Activated CD4-positive, alpha-beta T cell treated with anti-CD3 and anti-CD28 coated beads, Interleukin-2, amount 50 U/mL, for 24 hours (primary cell): ENCODE measurements at regions not wholly inside any gene's neighbourhood (a gene's known extent, or its start where the extent isn't known, plus 50 kb on each side); places are given as distances from the start of the nearest gene placed in this dataset.

Experiments
- DNase-seq, 2 donors: peaks; one replicate each; pipeline ENCODE4 v3.0.0-alpha.2; 2020; ENCODE audit warnings: low read depth in 1 of 2, low spot score in 1 of 2

DNA sequence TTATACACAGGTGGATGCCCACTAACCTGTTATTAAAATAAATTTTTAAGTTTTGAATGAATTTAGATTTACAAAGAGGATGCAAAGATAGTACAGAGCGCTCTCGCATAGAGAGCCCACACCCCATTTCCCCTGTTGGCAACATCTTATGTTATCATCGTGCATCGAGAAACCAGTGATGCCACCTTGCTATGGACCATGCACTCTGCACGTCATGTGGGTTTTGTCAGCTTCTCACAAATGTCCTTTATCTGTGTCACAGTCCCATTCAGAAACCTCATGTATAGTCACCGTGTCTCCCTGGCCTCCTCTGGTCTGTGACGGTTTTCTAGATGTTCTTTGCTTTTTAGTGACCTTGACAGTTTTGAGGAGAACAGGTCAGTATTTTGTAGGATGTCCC, 60.0 kb downstream of the ING1 start:
- no peak for DNase-seq

DNA sequence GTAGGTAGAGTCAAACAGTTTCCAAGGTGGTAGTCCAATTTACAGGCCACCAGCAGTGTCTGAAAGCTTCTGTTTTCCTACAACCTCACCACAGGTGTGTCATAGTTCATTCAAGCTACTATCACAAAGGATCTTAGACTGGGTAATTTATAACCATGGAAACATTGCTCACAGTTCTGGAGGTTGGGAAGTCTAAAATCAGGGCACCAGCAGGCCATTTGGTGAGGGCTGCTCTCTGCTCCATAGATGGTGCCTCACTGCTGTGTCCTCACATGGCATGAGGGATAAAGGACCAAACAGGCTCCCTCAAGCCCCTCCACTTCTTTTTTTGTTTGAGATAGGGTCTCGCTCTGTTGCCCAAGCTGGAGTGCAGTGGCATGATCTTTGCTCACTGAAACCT, 60.6 kb downstream of the ING1 start:
- no peak for DNase-seq

DNA sequence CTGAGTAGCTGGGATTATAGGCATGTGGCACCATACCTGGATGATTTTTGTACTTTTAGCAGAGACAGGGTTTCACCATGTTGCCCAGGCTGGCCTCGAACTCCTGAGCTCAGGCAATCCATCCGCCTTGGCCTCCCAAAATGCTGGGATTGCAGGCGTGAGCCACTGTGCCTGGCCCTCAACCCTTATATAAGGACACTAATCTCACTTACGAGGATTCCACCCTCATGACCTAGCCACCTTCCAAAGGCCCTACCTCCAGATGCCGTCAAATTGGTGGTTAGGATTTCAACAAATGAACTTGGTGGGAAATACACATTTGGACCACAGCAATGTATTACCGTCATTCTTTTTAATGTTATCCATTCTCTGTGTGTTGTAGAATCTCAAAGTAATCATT, 61.0 kb downstream of the ING1 start:
- DNase-seq, result no peak

DNA sequence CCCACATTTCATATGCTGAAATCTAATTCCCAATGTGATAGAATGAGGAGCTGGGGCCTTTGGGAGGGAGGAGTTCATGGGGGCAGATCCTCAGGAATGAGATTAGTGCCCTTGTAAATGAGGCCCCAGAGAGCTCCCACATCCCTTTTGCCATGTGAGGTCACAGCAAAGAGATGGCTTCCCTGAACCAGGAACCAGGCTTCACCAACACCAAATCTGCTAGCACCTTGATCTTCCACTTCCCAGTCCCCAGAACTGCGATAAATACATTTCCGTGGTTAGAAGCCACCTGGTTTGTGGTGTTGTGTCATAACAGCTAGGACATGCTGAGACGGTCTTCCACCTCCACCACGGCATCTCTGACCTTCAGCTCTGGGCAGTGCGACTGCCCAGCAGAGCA, 62.1 kb downstream of the ING1 start:
- no peak for DNase-seq

DNA sequence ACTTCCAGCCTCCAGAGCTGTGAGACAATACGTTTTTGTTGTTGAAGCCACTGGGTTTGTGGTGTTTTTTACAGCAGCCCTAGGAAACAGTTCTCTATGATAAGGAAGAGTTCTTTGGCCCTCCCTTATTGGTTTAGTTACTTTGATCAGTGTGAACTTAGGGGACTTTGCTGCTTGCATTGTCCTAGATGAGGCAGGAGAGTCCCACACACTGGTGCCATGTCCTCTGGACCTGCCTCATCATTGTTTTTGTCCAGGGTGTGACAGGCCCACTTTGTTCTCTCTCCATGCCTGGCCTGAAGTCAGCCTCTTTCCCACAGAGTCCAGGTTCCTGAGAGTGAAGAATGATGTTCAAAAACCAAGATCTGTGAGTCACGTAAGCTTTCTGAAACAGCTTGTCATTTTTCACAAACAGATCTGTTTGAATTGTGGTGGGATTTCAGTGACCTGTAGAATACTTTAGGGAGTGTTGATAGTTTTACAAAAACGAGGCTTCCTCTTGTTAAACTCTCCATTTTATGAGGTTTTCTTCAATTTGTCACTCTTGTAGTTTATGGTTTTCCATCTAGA, 63.8 kb downstream of the ING1 start:
- DNase-seq, result no peak

DNA sequence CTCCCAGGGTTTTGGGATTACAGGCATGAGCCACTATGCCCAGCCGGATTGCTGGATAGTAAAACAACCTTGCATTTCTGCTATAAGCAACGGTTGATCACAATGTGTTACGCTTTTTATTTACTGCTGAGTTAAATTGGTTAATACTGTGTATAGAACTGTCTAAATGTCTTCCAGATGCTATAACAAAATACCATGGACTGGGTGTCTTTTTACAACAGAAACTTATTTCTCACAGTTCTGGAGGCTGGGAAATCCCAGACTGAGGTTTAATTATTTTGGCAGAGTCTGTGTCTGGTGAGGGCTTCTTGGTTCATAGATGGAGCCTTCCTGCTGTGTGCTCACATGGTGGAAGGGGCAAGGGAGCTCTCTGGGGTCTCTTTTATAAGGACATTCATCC, 65.5 kb downstream of the ING1 start:
- no peak for DNase-seq

DNA sequence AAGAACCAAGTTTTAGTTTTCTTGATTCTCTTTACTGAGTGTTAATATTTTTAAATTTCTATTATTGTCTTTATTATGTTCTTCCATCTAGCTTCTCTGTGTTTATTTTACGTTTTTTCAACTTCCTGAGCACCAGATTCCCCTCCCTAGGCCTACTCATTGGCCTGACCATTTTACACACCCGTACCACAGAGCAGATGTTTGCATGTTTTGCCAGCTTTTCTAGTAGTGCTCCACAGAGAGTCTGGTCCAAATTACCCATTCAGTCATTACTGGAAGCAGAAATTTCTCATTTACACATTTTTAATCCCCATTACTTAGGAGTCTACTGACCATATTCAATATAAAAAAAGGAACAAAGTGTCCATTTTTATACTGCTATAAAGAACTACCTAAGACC, 66.9 kb downstream of the ING1 start:
- DNase-seq, result no peak

DNA sequence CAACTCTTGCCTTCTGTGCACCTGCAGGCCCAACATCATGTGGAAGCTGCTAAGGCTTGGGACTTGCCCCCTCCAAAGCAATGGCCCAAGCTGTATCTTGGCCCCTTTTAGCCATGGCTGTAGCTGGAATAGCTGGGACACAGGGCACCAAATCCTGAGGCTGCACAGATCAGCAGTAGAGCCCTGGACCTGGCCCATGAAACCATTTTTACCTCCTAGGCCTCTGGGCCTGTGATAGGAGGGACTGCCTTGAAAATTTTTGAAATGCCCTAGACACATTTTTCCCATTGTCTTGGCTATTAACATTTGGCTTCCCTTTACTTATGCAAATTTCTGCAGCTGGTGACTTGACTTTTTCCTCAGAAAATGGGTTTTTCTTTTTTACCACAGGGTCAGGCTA, 68.7 kb downstream of the ING1 start:
- DNase-seq, result no peak

DNA sequence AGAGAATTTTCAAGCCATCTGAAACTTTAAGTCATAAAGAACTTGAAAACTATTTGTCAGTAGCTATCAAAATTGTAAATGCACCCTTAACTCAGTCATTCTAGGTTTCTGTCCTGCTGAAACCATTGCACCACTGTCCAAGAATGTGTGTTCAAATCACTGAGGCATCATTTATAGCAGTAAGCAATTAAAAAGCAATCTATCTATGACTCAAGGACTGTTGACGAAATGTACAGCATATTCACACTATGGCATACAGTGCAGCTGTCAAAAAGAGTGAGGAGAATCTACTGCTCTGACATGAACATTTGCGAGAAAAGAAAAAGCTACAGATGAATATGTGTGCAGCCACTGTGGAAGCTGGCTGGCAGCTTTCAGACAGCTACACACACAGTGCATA, 71.2 kb downstream of the ING1 start:
- no peak for DNase-seq

DNA sequence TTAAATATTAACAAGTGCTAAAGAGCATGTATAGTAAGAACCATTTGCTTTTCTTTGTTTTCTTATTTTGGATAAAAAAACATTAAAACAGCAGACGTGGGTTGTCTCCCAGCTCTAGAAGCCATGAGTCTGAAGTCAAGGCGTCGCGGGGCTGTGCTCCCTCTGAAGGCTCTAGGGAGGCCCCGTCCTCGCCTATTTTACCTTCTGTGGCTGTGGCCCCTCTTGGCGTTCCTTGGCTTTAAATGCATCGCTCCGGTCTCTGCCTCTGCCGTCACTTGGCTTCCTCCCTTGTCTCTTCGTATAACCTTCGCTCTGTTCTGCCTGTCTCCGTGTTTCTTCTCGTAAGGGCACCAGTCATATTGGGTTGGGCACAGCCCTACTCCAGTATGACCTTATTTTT, 75.3 kb downstream of the ING1 start:
- DNase-seq, result no peak

DNA sequence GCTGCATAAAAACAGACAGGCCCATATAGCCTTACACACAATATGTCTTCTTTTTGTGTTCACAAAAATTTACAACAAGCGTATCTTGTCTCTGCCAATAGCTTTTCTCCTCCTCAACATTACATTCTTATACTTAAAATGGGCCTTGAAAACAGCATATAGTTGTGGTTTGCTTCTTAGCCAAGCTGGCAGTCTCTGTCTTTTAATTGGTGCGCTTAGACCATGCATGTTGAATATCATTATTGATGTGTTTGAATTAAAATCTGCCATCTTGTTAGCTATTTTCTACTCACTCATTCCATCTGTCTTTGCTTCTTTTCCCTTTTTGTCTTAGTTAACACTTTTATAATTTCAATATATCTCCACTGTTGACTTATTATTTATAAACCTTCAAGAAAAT, 76.4 kb downstream of the ING1 start:
- DNase-seq, result no peak

DNA sequence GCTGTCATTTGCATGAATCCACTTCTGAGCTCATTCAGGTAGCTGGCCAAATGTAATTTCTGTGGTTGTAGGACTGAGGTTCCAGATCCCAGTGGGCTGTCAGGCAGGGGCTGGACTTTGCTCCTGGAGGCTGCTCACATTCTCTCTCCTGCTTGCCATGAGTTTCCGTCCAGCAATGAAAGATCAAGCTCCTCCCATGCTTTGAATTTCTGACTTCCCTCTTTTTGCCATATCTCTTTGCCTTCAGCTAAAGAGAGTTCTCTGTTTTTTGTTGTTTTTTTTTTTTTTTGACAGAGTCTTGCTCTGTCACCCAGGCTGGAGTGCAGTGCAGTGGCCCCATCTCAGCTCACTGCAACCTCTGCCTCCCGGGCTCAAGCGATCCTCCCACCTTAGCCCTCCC, 76.9 kb downstream of the ING1 start:
- DNase-seq, result no peak

DNA sequence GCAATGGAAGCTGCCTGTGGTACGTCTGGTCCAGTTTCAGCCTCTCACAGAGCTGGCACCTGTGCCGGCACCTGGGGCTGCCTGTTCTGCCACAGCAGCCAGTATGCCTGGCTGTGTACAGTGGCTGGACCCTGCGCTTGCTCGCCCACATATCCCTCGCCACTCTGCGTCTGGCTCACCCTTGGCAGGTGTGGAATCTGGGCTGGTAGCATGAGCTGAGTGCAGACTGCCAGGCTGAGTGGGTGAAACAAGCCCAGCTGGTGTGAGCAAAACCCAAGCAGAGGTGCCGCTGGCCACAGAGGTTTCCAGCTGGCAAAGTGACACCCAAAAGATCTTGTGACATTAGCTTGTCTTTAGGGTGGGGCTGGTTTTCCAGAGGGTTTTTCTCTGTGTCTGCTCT, 80.7 kb downstream of the ING1 start:
- no peak for DNase-seq

DNA sequence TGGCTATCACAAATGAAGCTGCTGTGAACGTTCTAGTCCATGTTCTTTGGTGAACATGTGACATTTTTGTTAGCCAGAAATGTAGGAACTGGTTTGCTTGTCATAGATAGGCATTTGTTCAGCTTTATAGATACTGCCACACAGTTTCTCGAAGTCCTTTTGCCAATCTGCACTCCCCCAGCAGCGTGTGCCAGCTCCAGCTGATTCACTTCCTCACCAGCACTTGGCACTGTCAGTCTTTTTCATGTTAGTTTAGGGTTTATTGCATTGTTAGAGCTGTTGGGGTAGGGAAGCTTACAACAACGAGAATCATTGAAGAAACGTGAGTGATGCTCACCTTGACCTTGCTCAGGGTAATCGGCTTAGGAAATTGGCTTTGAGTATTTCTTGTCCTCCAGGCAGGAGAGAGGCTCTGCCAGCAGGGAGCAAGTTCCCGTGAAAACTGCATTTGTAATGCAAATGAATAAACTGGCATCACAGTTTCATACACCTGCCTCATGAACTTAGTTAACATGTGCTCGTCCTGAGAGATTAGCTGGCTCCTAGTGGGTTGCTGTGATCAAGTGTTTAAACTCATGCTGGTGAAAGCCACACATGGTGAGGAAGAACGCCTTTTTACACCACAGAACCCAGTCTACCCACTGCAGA, 83.9 kb downstream of the ING1 start:
- no peak for DNase-seq

DNA sequence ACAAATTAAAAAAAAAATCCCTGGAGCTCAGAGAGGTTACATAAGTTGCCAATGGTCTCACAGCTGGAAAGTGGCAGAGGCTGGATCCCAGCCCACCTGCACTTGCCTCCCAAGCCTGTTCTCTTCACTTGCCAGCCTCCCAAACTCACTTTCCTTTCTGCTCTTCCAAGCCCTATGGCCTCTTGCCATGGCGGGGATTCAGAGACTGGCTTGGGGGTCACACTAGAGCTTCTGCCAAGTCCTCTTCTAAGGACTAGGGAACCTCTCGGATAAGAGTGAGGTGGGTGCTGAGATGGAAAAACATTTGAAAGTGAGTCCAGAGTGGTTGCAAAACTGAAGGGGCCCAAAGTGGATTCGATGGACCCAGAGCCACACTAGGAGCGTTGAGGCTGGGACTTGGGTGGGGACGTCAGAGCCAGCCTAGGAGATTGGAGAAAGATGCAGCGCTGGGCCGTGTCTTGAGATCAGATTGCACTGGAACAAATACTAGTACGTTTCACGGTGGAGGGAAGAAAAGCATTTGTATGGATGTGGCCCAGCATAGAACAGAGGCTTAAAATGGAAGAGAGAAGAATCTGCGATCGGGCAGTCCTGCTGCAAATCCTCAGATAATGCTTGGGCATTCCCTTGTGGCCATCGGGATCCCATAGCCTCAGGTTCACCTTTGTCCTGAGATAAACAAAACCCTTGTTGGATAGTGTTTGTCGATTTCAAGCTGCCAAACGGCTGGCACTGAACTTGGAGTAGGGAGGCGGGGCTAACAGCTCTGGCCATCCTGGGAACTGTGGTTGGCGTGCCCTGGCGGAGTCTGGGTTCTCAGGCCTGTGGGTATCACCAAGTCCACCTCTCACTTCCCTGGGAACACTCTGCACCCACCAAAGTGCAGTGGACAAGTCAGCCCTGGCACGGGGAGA, 84.8 kb downstream of the ING1 start:
- DNase-seq, result no peak

DNA sequence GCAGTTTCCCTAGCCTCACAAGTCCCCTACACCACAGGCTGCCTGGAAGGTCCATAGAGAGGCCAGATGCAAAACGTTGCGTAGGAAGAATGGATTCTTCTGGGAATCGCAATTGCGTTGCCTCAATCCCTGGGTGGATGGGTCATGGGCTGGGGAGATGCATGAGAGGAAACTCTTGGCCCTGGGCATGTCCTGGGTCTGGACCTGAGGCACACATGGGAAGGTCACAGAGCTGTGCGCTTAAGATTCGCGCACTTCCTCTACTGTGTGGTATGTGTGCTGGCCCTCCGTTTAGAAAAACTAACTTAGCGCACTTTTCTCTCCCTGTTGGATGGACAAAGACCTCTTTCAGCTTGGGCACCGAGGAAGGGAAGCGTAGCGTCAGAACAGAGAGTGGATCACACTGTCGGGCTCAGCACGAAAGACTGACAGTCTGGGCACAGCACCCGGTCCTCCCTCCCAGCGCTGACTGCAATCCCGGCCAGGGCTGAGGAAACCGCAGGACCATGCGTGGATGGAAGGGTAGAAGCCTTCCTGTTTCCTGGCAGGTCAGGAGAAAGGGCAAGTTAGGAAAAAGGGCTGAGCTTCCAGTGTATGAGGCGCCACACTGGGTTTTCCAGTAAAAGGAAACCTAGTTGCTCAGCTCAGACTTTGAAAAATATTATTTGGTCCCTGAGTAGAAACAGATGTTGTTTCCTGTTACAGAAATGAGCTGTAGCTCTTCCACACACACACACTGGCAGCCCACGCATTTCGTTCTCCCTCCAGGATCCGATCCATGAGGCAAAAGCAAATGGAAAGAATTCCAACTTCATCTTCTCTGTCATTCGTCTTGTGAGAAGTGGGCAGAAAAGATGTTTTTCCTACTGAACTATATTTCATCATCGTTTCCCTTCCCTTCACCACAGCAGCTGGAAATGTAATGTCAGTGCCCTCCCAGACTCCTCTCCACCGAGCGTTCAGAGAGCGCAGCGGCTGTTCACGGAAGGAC, 86.0 kb downstream of the ING1 start:
- DNase-seq, result no peak

DNA sequence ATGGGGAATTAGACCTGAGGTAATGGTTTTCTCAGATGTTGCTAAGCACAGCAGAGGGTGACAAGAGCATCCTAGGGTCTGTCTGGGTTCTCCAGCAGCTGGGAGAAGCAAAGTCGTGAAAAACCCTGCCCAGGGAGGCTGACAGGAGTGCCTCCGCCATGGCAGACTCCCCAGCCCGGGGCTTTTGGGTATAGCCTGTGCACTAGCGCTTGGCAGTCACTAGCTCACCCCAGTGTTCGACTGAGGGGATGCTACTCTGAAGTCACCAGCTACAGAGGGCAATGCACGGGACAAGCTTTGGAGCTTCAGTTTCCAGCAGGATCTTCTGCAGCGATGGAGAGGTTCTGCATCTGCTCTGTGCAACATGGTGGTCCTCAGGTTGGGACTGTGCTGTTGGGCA, 87.5 kb downstream of the ING1 start:
- DNase-seq, result no peak

DNA sequence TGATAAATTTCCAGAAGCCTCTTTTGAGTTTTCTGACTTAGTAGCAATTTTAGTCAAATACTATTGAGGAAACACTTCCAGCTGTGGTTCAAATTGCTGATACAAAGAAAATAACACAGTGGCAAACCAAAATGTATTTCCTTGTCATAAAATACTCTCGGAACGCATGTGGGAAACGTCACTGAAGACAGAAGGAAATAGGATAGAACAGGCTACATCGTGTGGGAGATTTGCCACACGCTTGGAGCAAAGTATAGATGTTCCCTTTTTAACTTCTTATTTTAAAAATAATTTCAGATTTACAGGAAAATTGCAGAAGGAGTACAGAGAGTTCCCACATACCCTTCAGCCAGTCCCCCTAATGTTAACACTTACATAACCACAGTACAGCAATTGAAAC, 88.8 kb downstream of the ING1 start:
- DNase-seq, result no peak

DNA sequence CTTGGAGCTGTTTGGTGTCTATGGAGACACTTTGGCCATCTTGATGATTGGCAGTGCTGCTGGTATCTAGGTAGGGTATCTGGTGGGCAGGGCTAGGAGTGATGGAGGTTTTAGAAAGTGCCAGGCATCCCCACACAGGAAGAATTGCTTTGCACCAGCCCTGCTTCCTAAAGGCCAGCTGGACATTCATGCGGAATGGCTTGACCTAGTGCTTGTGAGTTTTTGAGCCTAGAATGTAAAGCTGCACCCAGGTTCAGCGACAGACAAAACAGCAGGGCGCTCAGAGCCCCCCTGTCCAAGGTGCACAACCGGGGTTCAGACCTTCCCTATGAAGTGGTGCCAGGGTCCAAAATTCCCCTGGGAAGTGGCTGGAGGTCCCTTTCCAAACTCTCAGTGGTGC, 93.1 kb downstream of the ING1 start:
- DNase-seq, result no peak

DNA sequence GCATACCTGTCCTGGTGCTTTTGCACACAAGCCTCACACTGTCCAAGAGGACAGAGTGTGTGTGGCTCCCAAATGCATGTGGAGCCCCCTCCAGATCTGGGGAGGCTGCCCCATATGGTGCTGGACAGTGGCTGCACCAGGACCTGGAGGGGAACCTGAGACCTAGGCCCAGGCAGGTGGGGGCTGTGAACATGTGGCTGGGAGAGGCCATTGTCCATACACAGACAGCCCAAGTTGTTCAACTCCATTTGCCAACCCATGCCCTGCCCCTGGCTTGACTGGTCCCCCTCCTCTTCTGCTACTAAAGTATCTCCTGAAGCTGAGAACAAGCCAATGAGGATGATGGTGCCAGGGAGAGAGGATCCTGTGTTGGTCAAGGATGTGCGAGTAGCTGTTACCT, 94.0 kb downstream of the ING1 start:
- DNase-seq, result no peak

DNA sequence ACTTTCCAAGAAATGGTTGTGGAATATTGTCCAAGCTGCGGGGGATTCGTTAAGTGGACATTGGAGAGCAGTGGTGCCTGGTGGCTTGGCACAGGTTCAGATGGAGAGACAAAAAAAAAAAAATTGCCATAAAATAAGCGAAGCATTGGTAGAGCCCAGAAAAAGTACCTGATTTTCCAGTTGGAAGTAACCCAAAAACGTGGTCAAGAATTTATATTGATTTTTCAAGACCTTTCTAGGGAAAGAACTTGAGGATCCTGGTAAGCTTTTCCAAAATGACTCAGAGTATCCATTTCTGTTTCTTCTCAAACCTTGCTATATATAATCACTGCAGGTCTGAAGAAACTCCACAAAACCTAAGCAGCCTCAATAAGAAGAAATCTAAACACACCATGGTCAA, 94.6 kb downstream of the ING1 start:
- DNase-seq, result no peak
